ENCODE measurements at regions not wholly inside any gene's neighbourhood (a gene's known extent, or its start where the extent isn't known, plus 50 kb on each side); places are given as distances from the start of the nearest gene placed in this dataset.
"Not testable (repeated sequence)": the region's sequence is repeated elsewhere in the genome, so short reads cannot be mapped to it uniquely, and the experiment has no call there.

- DNase-seq = no peak
These were observed 118.9 kb upstream of the CAB39 start for GRCh38 chr2:230593765-230594164.

GRCh38 chr2:230594286-230594840, 118.3 kb upstream of the CAB39 start:
- DNase-seq = no peak

- no peak for DNase-seq
These were observed 112.8 kb upstream of the CAB39 start for GRCh38 chr2:230599853-230600252.

- no peak for DNase-seq
These were observed 112.4 kb upstream of the CAB39 start for GRCh38 chr2:230600285-230600684.

- DNase-seq = no peak
These were observed 111.8 kb upstream of the CAB39 start for GRCh38 chr2:230600881-230601280.

GRCh38 chr2:230601510-230601909, 111.1 kb upstream of the CAB39 start:
- DNase-seq = no peak

GRCh38 chr2:230602562-230603230, 109.9 kb upstream of the CAB39 start:
- DNase-seq = no peak

- DNase-seq = not testable (repeated sequence)
These were observed 109.3 kb upstream of the CAB39 start for GRCh38 chr2:230603317-230603716.

GRCh38 chr2:230604158-230604557, 108.5 kb upstream of the CAB39 start:
- DNase-seq = not testable (repeated sequence)

- DNase-seq = no peak
These were observed 98.6 kb upstream of the CAB39 start for GRCh38 chr2:230614040-230614439.

- no peak for DNase-seq
These were observed 97.7 kb upstream of the CAB39 start for GRCh38 chr2:230614913-230615332.

- not testable (repeated sequence) for DNase-seq
These were observed 95.4 kb upstream of the CAB39 start for GRCh38 chr2:230617256-230617706.

- DNase-seq = no peak
These were observed 93.2 kb upstream of the CAB39 start for GRCh38 chr2:230619491-230619890.

GRCh38 chr2:230625220-230625619, 87.4 kb upstream of the CAB39 start:
- not testable (repeated sequence) for DNase-seq

GRCh38 chr2:230627091-230627490, 85.6 kb upstream of the CAB39 start:
- DNase-seq = not testable (repeated sequence)

GRCh38 chr2:230627806-230628724, 84.6 kb upstream of the CAB39 start:
- DNase-seq = peak; percentile 15

GRCh38 chr2:230631470-230631869, 81.2 kb upstream of the CAB39 start:
- no peak for DNase-seq

- DNase-seq = no peak
These were observed 78.5 kb upstream of the CAB39 start for GRCh38 chr2:230634146-230634545.

- DNase-seq = not testable (repeated sequence)
These were observed 77.8 kb upstream of the CAB39 start for GRCh38 chr2:230634721-230635313.

- DNase-seq = no peak
These were observed 75.9 kb upstream of the CAB39 start for GRCh38 chr2:230636684-230637271.

GRCh38 chr2:230637486-230637885, 75.2 kb upstream of the CAB39 start:
- not testable (repeated sequence) for DNase-seq

GRCh38 chr2:230640540-230641011, 72.1 kb upstream of the CAB39 start:
- DNase-seq = peak; percentile 47

- DNase-seq = no peak
These were observed 69.7 kb upstream of the CAB39 start for GRCh38 chr2:230642966-230643365.
